ENCODE measurements at regions not wholly inside any gene's neighbourhood (a gene's known extent, or its start where the extent isn't known, plus 50 kb on each side); places are given as distances from the start of the nearest gene placed in this dataset.

DNA sequence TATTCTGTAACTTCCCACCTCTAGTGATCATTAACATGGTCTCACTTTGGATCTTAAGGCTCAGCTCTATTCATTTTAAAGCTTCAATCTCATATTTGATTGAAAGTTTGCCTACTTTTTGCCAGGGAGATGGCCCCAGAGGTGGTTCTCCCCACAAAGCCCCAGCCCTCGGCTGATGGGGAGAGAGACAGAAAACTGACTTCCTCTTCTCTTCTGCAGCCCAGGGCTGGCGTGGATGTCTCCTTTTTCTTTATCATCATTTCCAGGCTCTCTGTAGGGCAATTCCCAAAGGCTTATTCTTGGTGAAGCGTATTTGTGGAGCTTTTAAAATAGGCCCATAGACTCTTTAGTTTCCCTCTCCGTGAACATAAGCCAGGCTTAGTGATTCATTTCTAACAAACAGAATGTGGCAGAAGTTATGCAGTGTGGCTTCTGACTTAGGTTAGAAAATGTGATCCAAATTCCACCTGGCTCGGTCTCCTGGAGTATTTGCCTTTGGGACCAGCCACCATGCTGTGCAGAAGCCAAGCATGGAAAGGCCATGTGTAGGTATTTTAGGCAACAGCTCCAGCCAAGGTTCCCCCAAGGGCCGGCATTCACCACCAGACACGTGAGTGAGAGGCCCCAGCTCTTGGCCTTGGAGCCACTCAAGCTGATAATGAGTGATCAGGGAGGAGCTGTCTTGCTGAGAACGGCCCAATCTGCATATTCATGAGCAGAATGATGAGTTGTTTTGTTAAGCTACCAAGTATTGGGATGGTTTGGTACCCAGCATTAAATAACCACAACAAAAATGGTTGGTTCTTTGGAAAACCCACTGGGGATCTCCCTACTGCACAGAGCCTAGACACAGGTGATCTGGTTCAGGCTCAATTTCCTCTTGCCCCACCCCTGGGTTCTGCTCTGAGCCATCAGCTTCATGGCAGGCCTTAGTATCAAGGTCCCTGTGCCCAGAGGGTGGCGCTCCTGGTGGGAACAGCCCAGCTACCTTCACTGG is 353.2 kb upstream of the PROK2 start:
- Histone ChIP-seq H3K27ac (ENCODE audit: low read depth, low read length, poor library complexity, severe bottlenecking) (no peak overlapping the region), H3K27me3 (replicated peaks; ENCODE audit: insufficient read depth, low read depth, low read length, poor library complexity) (no peaks in the 10 kb centered on the region), H3K4me3 (ENCODE audit: low read depth, low read length, poor library complexity, severe bottlenecking) (no peak overlapping the region), H3K36me3 (ENCODE audit: insufficient read depth, low read length, poor library complexity, severe bottlenecking) (no peaks in the 10 kb centered on the region), H3K4me1 (ENCODE audit: insufficient read depth, low read length, poor library complexity, severe bottlenecking) (no peaks in the 10 kb centered on the region), H3K9me3 (ENCODE audit: low read depth, low read length, poor library complexity, severe bottlenecking) (no peaks in the 10 kb centered on the region)
- BruUV-seq (replicated peaks), result no TSS peak
- no peak for TF ChIP-seq EZH2 (IDR thresholded peaks at IDR 0.05; ENCODE audit: borderline replicate concordance, low read depth, low read length, poor library complexity, severe bottlenecking)
- TF ChIP-seq, protein P1, sequence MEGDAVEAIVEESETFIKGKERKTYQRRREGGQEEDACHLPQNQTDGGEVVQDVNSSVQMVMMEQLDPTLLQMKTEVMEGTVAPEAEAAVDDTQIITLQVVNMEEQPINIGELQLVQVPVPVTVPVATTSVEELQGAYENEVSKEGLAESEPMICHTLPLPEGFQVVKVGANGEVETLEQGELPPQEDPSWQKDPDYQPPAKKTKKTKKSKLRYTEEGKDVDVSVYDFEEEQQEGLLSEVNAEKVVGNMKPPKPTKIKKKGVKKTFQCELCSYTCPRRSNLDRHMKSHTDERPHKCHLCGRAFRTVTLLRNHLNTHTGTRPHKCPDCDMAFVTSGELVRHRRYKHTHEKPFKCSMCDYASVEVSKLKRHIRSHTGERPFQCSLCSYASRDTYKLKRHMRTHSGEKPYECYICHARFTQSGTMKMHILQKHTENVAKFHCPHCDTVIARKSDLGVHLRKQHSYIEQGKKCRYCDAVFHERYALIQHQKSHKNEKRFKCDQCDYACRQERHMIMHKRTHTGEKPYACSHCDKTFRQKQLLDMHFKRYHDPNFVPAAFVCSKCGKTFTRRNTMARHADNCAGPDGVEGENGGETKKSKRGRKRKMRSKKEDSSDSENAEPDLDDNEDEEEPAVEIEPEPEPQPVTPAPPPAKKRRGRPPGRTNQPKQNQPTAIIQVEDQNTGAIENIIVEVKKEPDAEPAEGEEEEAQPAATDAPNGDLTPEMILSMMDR (conservative IDR thresholded peaks at IDR 0.05; ENCODE audit: low read depth, low read length), result no peak
- DNase-seq (ENCODE audit: low spot score), result no peak
- ChIA-PET POLR2A (ENCODE audit: low non-redundant PET) (interaction anchor here (0.6 kb wide), 1 partner anchor 19 kb away, joined by 3 read pairs; no protein-coding TSS in a partner anchor), CTCF (no interaction called here)
- intact Hi-C loops (cut with micrococcal nuclease; ENCODE audit: unreplicated experiment), result no loop called here

- no peaks in the 10 kb centered on the region for H3K4me1 ChIP-seq (ENCODE audit: insufficient read depth, low read length, poor library complexity, severe bottlenecking)
- ChIA-PET CTCF (no interaction called here), POLR2A (ENCODE audit: low non-redundant PET) (no interaction called here)
- H3K4me3 ChIP-seq (ENCODE audit: low read depth, low read length, poor library complexity, severe bottlenecking), result no peak overlapping the region
- TF ChIP-seq, protein P1 (conservative IDR thresholded peaks at IDR 0.05; ENCODE audit: low read depth, low read length), result no peak
- TF ChIP-seq EZH2 (IDR thresholded peaks at IDR 0.05; ENCODE audit: borderline replicate concordance, low read depth, low read length, poor library complexity, severe bottlenecking), result no peak
- no TSS peak for BruUV-seq (replicated peaks)
- intact Hi-C loops (cut with micrococcal nuclease; ENCODE audit: unreplicated experiment), result no loop called here
- no peak overlapping the region for H3K27ac ChIP-seq (ENCODE audit: low read depth, low read length, poor library complexity, severe bottlenecking)
- no peaks in the 10 kb centered on the region for H3K36me3 ChIP-seq (ENCODE audit: insufficient read depth, low read length, poor library complexity, severe bottlenecking)
- H3K9me3 ChIP-seq (ENCODE audit: low read depth, low read length, poor library complexity, severe bottlenecking), result no peaks in the 10 kb centered on the region
- DNase-seq (ENCODE audit: low spot score), result no peak
- H3K27me3 ChIP-seq (replicated peaks; ENCODE audit: insufficient read depth, low read depth, low read length, poor library complexity), result no peaks in the 10 kb centered on the region
Measured at GRCh38 chr3:72135636-72136035, 350.7 kb upstream of the PROK2 start.

GRCh38 chr3:72134989-72135451 is 350.1 kb upstream of the PROK2 start:
- no peak for DNase-seq (ENCODE audit: low spot score)
- Histone ChIP-seq H3K4me1 (ENCODE audit: insufficient read depth, low read length, poor library complexity, severe bottlenecking) (no peaks in the 10 kb centered on the region), H3K4me3 (ENCODE audit: low read depth, low read length, poor library complexity, severe bottlenecking) (no peak overlapping the region), H3K27me3 (replicated peaks; ENCODE audit: insufficient read depth, low read depth, low read length, poor library complexity) (no peaks in the 10 kb centered on the region), H3K27ac (ENCODE audit: low read depth, low read length, poor library complexity, severe bottlenecking) (no peak overlapping the region), H3K36me3 (ENCODE audit: insufficient read depth, low read length, poor library complexity, severe bottlenecking) (no peaks in the 10 kb centered on the region), H3K9me3 (ENCODE audit: low read depth, low read length, poor library complexity, severe bottlenecking) (no peaks in the 10 kb centered on the region)
- POLR2A ChIA-PET (ENCODE audit: low non-redundant PET), result no interaction called here
- BruUV-seq (replicated peaks), result no TSS peak
- CTCF ChIA-PET, result no interaction called here
- intact Hi-C loops (cut with micrococcal nuclease; ENCODE audit: unreplicated experiment), result no loop called here
- no peak for TF ChIP-seq EZH2 (IDR thresholded peaks at IDR 0.05; ENCODE audit: borderline replicate concordance, low read depth, low read length, poor library complexity, severe bottlenecking)
- TF ChIP-seq, protein P1 (conservative IDR thresholded peaks at IDR 0.05; ENCODE audit: low read depth, low read length), result no peak
